Left ventricle myocardium inferior (tissue), 1 donor: ENCODE measurements at regions not wholly inside any gene's neighbourhood (a gene's known extent, or its start where the extent isn't known, plus 50 kb on each side); places are given as distances from the start of the nearest gene placed in this dataset.

Experiments used
- DNase-seq: peaks from one replicate; pipeline ENCODE4 v3.0.0-alpha.2; 2020
- H3K27ac ChIP-seq: fragments of 200-600 bp; replicated peaks from 2 replicates; pipeline ENCODE4 v1.8.0; 2021
- H3K27me3 ChIP-seq: fragments of 200-600 bp; 2 replicates; pipeline ENCODE4 v1.8.0; 2021; ENCODE audit warnings: low read depth
- H3K36me3 ChIP-seq: fragments of 200-600 bp; 2 replicates; pipeline ENCODE4 v1.8.0; 2021
- H3K4me1 ChIP-seq: fragments of 200-600 bp; 2 replicates; pipeline ENCODE4 v1.8.0; 2021
- H3K4me3 ChIP-seq: fragments of 200-600 bp; 2 replicates; pipeline ENCODE4 v1.8.0; 2021; ENCODE audit warnings: mild to moderate bottlenecking, moderate library complexity
- H3K9me3 ChIP-seq: fragments of 200-600 bp; replicated peaks from 2 replicates; pipeline ENCODE4 v1.8.0; 2021
- CTCF ChIP-seq: fragments of 200-600 bp; IDR thresholded peaks from 2 replicates; pipeline ENCODE4 v1.8.0; 2021; ENCODE audit warnings: antibody characterized with exemption, mild to moderate bottlenecking, borderline replicate concordance
- intact Hi-C: fragments of 100-400 bp; cut with micrococcal nuclease; formaldehyde crosslinking; loops from one replicate; pipeline ENCODE4 v1.11.0; 2022
- donor health status: DM: no; HTN: yes; CAD: no; lungs with severe emphysema.

DNA sequence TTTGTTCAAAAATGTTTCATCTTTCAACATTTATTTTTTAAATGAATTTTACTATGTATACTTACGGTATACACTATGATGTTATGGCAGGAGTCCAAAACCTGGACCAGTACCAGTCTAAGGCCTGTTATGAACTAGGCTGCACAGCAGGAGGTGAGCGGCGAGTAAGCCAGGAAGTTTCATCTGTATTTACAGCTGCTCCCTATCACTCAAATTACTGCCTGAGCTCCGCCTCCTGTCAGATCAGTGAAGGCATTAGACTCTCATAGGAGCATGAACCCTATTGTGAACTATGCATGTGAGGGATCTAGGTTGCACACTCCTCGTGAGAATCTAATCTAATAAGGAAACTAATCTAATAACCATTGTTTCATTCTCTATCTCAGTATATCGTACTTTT lies 715.5 kb upstream of the PTPRD start:
- Histone ChIP-seq H3K9me3 (peaks cover 8% of the 10 kb centered on the region), H3K27ac (no peak overlapping the region), H3K4me3 (no peak overlapping the region), H3K27me3 (no peaks in the 10 kb centered on the region), H3K4me1 (no peaks in the 10 kb centered on the region), H3K36me3 (no peaks in the 10 kb centered on the region)
- no peak for DNase-seq
- TF ChIP-seq CTCF = no peak
- intact Hi-C loops = no loop called here

DNA sequence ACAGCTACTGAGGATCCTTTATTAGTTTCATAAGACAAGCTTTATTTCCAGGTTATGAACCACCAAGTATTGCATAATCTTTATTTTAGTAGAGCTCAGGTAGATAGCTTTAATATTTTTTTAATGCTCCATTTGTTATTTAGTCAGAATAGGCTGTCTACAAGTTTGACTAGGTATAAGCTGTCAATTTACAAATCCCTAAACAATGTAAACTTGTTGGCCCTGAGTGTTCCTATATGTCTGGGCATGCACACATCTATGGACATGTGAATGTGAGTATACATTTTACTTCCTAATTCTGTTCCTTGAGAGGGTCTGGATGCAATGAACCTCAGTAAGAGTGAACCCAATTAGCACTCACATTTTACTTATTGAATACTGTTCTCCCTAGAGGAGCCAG lies 722.2 kb upstream of the PTPRD start:
- intact Hi-C loops = no loop called here
- TF ChIP-seq CTCF = no peak
- no peak overlapping the region for H3K27ac ChIP-seq
- no peak for DNase-seq
- no peaks in the 10 kb centered on the region for H3K4me1 ChIP-seq
- no peaks in the 10 kb centered on the region for H3K27me3 ChIP-seq
- H3K36me3 ChIP-seq = no peaks in the 10 kb centered on the region
- H3K4me3 ChIP-seq = no peak overlapping the region
- peaks cover 8% of the 10 kb centered on the region for H3K9me3 ChIP-seq

- DNase-seq = no peak
- no peaks in the 10 kb centered on the region for H3K9me3 ChIP-seq
- no peaks in the 10 kb centered on the region for H3K27me3 ChIP-seq
- H3K4me1 ChIP-seq = no peaks in the 10 kb centered on the region
- no peak overlapping the region for H3K4me3 ChIP-seq
- H3K27ac ChIP-seq = no peak overlapping the region
- H3K36me3 ChIP-seq = no peaks in the 10 kb centered on the region
- TF ChIP-seq CTCF = no peak
- intact Hi-C loops = no loop called here
Observed at GRCh38 chr9:11338130-11338529, 725.3 kb upstream of the PTPRD start.

GRCh38 chr9:11340654-11341053 lies 727.9 kb upstream of the PTPRD start:
- Histone ChIP-seq H3K4me3 (no peak overlapping the region), H3K27me3 (no peaks in the 10 kb centered on the region), H3K36me3 (no peaks in the 10 kb centered on the region), H3K27ac (no peak overlapping the region), H3K4me1 (no peaks in the 10 kb centered on the region), H3K9me3 (no peaks in the 10 kb centered on the region)
- no peak for DNase-seq
- TF ChIP-seq CTCF = no peak
- intact Hi-C loops = no loop called here

DNA sequence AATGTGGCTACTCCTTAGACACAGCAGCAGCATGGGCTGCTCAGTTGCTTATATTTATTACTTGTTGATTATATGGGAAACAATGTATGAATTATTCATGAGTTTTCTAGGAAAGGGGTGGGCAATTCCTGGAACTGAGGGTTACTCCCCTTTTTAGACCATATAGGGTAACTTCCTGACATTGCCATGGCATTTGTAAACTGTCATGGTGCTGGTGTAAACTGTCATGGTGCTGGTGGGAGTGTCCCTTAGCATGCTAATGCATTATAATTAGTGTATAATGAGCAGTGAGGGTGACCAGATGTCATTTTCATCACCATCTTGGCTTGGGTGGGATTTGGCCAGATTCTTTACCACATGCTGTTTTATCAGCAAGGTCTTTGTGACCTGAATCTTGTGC lies 734.6 kb upstream of the PTPRD start:
- DNase-seq = no peak

More for the DNA sequence above, 734.6 kb upstream of the PTPRD start:
- no peak for TF ChIP-seq CTCF
- Histone ChIP-seq H3K4me1 (no peaks in the 10 kb centered on the region), H3K9me3 (no peaks in the 10 kb centered on the region), H3K27me3 (no peaks in the 10 kb centered on the region), H3K4me3 (no peak overlapping the region), H3K27ac (no peak overlapping the region), H3K36me3 (no peaks in the 10 kb centered on the region)
- intact Hi-C loops = no loop called here
